GM12878 (cell line): ENCODE measurements at regions not wholly inside any gene's neighbourhood (a gene's known extent, or its start where the extent isn't known, plus 50 kb on each side); places are given as distances from the start of the nearest gene placed in this dataset.

ENCODE experiments used
- ATAC-seq: fragments of 200-7000 bp; cut with Tn5 transposase; 3 replicates; pipeline ENCODE4 v1.9.1; 2020; ENCODE audit warnings: mild to moderate bottlenecking, moderate library complexity
- BruUV-seq: library from RNA; stranded (reverse); fragments of 400-500 nt; replicated peaks from 2 replicates; lab custom pipeline; 2021; lab: Mats Ljungman, UMichigan
- CTCF ChIA-PET: fragments of 300-600 bp; sonication (Branson Sonifier 250); formaldehyde crosslinking; extraction: SDS; loops from one replicate; lab custom pipeline; 2021; ENCODE audit warnings: inconsistent platforms; lab: Yijun Ruan, JAX
- POLR2A ChIA-PET: fragments of 350-600 bp; formaldehyde crosslinking; extraction: SDS; loops from one replicate; lab custom pipeline; 2021; ENCODE audit warnings: inconsistent platforms; lab: Charles Lee
- RAD21 ChIA-PET: fragments of 300-600 bp; sonication (Branson Sonifier 250); formaldehyde crosslinking; loops from one replicate; lab custom pipeline; 2023; ENCODE audit warnings: antibody characterized with exemption; ENCODE audit not compliant: unreplicated experiment; lab: Charles Lee
- SMC1A ChIA-PET: fragments of 300-600 bp; sonication (Branson Sonifier 250); formaldehyde crosslinking; loops from one replicate; lab custom pipeline; 2023; ENCODE audit not compliant: unreplicated experiment, uncharacterized antibody; lab: Charles Lee
- DNase-seq: peaks from one replicate; pipeline ENCODE4 v3.0.0-alpha.2; 2011; ENCODE audit warnings: low read depth, low spot score
- FAIRE-seq: peaks from 3 replicates; lab custom pipeline; 2011; peaks lifted over from hg19 to GRCh38; lab: Jason Lieb, UNC
- H2AFZ ChIP-seq: 2 replicates; pipeline ENCODE4 v1.6.0; 2011; ENCODE audit warnings: low read depth, low read length, control low read depth; ENCODE audit not compliant: control insufficient read depth
- H3K27ac ChIP-seq: 2 replicates; pipeline ENCODE4 v1.5.1; 2011; ENCODE audit warnings: control low read depth; ENCODE audit not compliant: control insufficient read depth, insufficient read depth
- H3K27me3 ChIP-seq, 2 experiments: replicated peaks in 1 of 2; 2 replicates each; pipeline versions ENCODE4 v1.6.0 to v1.6.1; 2011; ENCODE audit warnings: low read length in 1 of 2; ENCODE audit not compliant: control insufficient read depth in 2 of 2, insufficient read depth in 2 of 2
- H3K36me3 ChIP-seq, 2 experiments: 2 replicates each; pipeline ENCODE4 v1.5.1; 2011; ENCODE audit warnings: low read length in 1 of 2; ENCODE audit not compliant: control insufficient read depth in 2 of 2, insufficient read depth in 2 of 2
- H3K4me1 ChIP-seq: 2 replicates; pipeline ENCODE4 v1.6.1; 2011; ENCODE audit warnings: mild to moderate bottlenecking, low read length, moderate library complexity, mixed read lengths; ENCODE audit not compliant: control insufficient read depth, insufficient read depth
- H3K4me2 ChIP-seq: 2 replicates; pipeline ENCODE4 v1.6.0; 2011; ENCODE audit warnings: control low read depth; ENCODE audit not compliant: control insufficient read depth, insufficient read depth
- H3K4me3 ChIP-seq: fragments of 200-600 bp; sonication (generic); 2 replicates; pipeline ENCODE4 v1.5.1; 2016
- H3K79me2 ChIP-seq: 2 replicates; pipeline ENCODE4 v1.6.0; 2011; ENCODE audit warnings: low read length; ENCODE audit not compliant: control insufficient read depth, insufficient read depth
- H3K9ac ChIP-seq: 2 replicates; pipeline ENCODE4 v1.8.0; 2011; ENCODE audit warnings: low read length, control low read depth, mixed read lengths; ENCODE audit not compliant: control insufficient read depth, insufficient read depth
- H3K9me3 ChIP-seq: replicated peaks from 3 replicates; pipeline ENCODE4 v1.5.1; 2011; ENCODE audit warnings: mild to moderate bottlenecking, low read length; ENCODE audit not compliant: control insufficient read depth, insufficient read depth
- H4K20me1 ChIP-seq: 2 replicates; pipeline ENCODE4 v1.6.0; 2011; ENCODE audit not compliant: control insufficient read depth, insufficient read depth
- ATF2 ChIP-seq: IDR thresholded peaks from 2 replicates; pipeline ENCODE4 v1.6.1; 2012; ENCODE audit warnings: low read length, inconsistent platforms
- BCL3 ChIP-seq: IDR thresholded peaks from 2 replicates; pipeline ENCODE4 v1.6.1; 2011; ENCODE audit warnings: borderline replicate concordance, low read depth, mild to moderate bottlenecking, moderate library complexity, low read length; ENCODE audit not compliant: insufficient read depth, poor library complexity, severe bottlenecking
- BMI1 ChIP-seq: fragments of 450-650 bp; IDR thresholded peaks from 2 replicates; pipeline ENCODE4 v1.6.1; 2016; ENCODE audit warnings: mild to moderate bottlenecking, moderate library complexity, borderline replicate concordance
- CBX3 ChIP-seq: fragments of 200-600 bp; sonication (generic); IDR thresholded peaks from 2 replicates; pipeline ENCODE4 v1.6.1; 2016; ENCODE audit warnings: low read depth, borderline replicate concordance
- EGR1 ChIP-seq, 2 experiments: IDR thresholded peaks; 1 replicate in 1 of 2; 2 replicates in 1 of 2; pipeline ENCODE4 v1.6.1; 2011 to 2012; ENCODE audit warnings: low read depth in 2 of 2, low read length in 2 of 2, borderline replicate concordance in 1 of 2, mild to moderate bottlenecking in 1 of 2, moderate library complexity in 1 of 2
- EP300 ChIP-seq, 2 experiments: fragments of 150-350 bp in 1 of 2; IDR thresholded peaks; 2 replicates each; pipeline ENCODE4 v1.6.1; 2011 to 2012; ENCODE audit warnings: low read depth in 2 of 2, low read length in 2 of 2, borderline replicate concordance in 1 of 2, improper control_type of control experiment in 1 of 2, inconsistent platforms in 1 of 2; ENCODE audit not compliant: control insufficient read depth in 1 of 2
- FOS ChIP-seq: IDR thresholded peaks from 3 replicates; pipeline ENCODE4 v1.6.1; 2011; ENCODE audit warnings: borderline replicate concordance; ENCODE audit not compliant: insufficient read length; ENCODE audit errors: extremely low read depth
- HDGF ChIP-seq: fragments of 450-650 bp; IDR thresholded peaks from 2 replicates; pipeline ENCODE4 v1.6.1; 2016; ENCODE audit warnings: antibody characterized with exemption
- NBN ChIP-seq: fragments of 450-650 bp; IDR thresholded peaks from 2 replicates; pipeline ENCODE4 v1.6.1; 2016
- SIN3A ChIP-seq: IDR thresholded peaks from 2 replicates; pipeline ENCODE4 v1.6.1; 2012; ENCODE audit warnings: low read depth, low read length, improper control_type of control experiment
- USF2 ChIP-seq: IDR thresholded peaks from 2 replicates; pipeline ENCODE4 v1.6.1; 2011; ENCODE audit warnings: low read depth, low read length, improper control_type of control experiment, borderline replicate concordance
- ZBED1 ChIP-seq: IDR thresholded peaks from 2 replicates; pipeline ENCODE4 v1.6.1; 2016; ENCODE audit warnings: borderline replicate concordance
- ZNF622 ChIP-seq: fragments of 450-650 bp; IDR thresholded peaks from 2 replicates; pipeline ENCODE4 v1.6.1; 2017; ENCODE audit warnings: mild to moderate bottlenecking, inconsistent platforms
- ZZZ3 ChIP-seq: IDR thresholded peaks from 2 replicates; pipeline ENCODE4 v1.6.1; 2011; ENCODE audit warnings: low read depth; ENCODE audit not compliant: control insufficient read depth, insufficient read length
- WGBS: methylation state at CpG from one replicate; pipeline ENCODE4 v1.1.6; 2016; ENCODE audit warnings: low lambda C conversion rate; ENCODE audit not compliant: insufficient replicate concordance, insufficient coverage; ENCODE audit errors: missing lambda C conversion rate; 5-methylcytosine and 5-hydroxymethylcytosine counted together
- in situ Hi-C: fragments of 300-500 bp; cut with MboI; formaldehyde crosslinking; loops from 9 replicates; pipeline ENCODE4 v1.14.3; 2018; ENCODE audit warnings: mixed read lengths
- intact Hi-C: fragments of 100-400 bp; cut with micrococcal nuclease; formaldehyde crosslinking; loops from one replicate; pipeline ENCODE4 v1.14.2; 2022; ENCODE audit not compliant: unreplicated experiment

- ATAC-seq (no peak), FAIRE-seq (no peak), DNase-seq (no peak)
- ChIA-PET SMC1A (no interaction called here), RAD21 (no interaction called here), CTCF (interaction anchor here (0.9 kb wide), 1 partner anchor 411 kb away, joined by 3 read pairs; no protein-coding TSS in a partner anchor), POLR2A (no interaction called here)
- Histone ChIP-seq H3K27ac (no peak overlapping the region), H3K36me3 (no peaks in the 10 kb centered on the region), H3K27me3 (peaks cover 0 to 5% of the 10 kb centered on the region in 2 experiments; a peak in 1 of 4 replicates), H3K9ac (no peak overlapping the region), H3K79me2 (no peaks in the 10 kb centered on the region), H3K9me3 (no peaks in the 10 kb centered on the region), H3K4me2 (no peak overlapping the region), H3K4me3 (no peak overlapping the region), H2AFZ (no peak overlapping the region), H3K4me1 (no peaks in the 10 kb centered on the region; the same call in 1 of the 2 replicates), H4K20me1 (no peaks in the 10 kb centered on the region)
- in situ Hi-C loops (no loop called here), intact Hi-C loops (no loop called here)
- no TSS peak for BruUV-seq
- WGBS, result 21% methylated on average over 2 of the region's 2 CpGs
- TF ChIP-seq EGR1 (IDR thresholded peaks at IDR 0.05; ENCODE audit: borderline replicate concordance in 1 of 2, low read depth in 2 of 2, low read length in 2 of 2) (no peak), USF2 (no peak), CBX3 (no peak), SIN3A (no peak), ZNF622 (no peak), NBN (no peak)
- TF ChIP-seq, all 136 proteins: peak for 0
Measured at GRCh38 chr2:173435574-173435973, 80.9 kb downstream of the CDCA7 start.

GRCh38 chr2:173436088-173436487 is 81.4 kb downstream of the CDCA7 start:
- no peaks in the 10 kb centered on the region for H4K20me1 ChIP-seq
- intact Hi-C loops (no loop called here), in situ Hi-C loops (no loop called here)
- no peak overlapping the region for H2AFZ ChIP-seq
- CTCF ChIA-PET, result no interaction called here
- no peak overlapping the region for H3K9ac ChIP-seq
- RAD21 ChIA-PET, result no interaction called here
- no peak overlapping the region for H3K4me3 ChIP-seq
- no peaks in the 10 kb centered on the region for H3K79me2 ChIP-seq
- no peak for ATAC-seq
- no peaks in the 10 kb centered on the region; the same call in 1 of the 2 replicates for H3K4me1 ChIP-seq
- H3K36me3 ChIP-seq, result no peaks in the 10 kb centered on the region
- peaks cover 0 to 5% of the 10 kb centered on the region in 2 experiments; a peak in 1 of 4 replicates for H3K27me3 ChIP-seq
- no peak overlapping the region for H3K27ac ChIP-seq
- POLR2A ChIA-PET, result no interaction called here
- SMC1A ChIA-PET, result no interaction called here
- no TSS peak for BruUV-seq
- 40% methylated on average over 2 of the region's 2 CpGs for WGBS
- FAIRE-seq, result no peak
- H3K9me3 ChIP-seq, result no peaks in the 10 kb centered on the region
- no peak for DNase-seq
- no peak overlapping the region for H3K4me2 ChIP-seq
- TF ChIP-seq HDGF (no peak), ZZZ3 (no peak), ATF2 (no peak), ZBED1 (no peak), BCL3 (no peak), BMI1 (no peak), EP300 (IDR thresholded peaks at IDR 0.05; ENCODE audit: borderline replicate concordance in 1 of 2, control insufficient read depth in 1 of 2, low read depth in 2 of 2, low read length in 2 of 2) (no peak), FOS (no peak)
